NB4 (cell line): ENCODE measurements at regions not wholly inside any gene's neighbourhood (a gene's known extent, or its start where the extent isn't known, plus 50 kb on each side); places are given as distances from the start of the nearest gene placed in this dataset.

ENCODE experiments used
- MYC ChIP-seq: IDR thresholded peaks from 2 replicates; pipeline ENCODE4 v1.6.1; 2011; ENCODE audit warnings: low read depth, low read length
- TF ChIP-seq, protein P1 (sequence below): IDR thresholded peaks from one replicate; pipeline ENCODE4 v1.5.1; 2012; ENCODE audit warnings: low read depth, low read length

DNA sequence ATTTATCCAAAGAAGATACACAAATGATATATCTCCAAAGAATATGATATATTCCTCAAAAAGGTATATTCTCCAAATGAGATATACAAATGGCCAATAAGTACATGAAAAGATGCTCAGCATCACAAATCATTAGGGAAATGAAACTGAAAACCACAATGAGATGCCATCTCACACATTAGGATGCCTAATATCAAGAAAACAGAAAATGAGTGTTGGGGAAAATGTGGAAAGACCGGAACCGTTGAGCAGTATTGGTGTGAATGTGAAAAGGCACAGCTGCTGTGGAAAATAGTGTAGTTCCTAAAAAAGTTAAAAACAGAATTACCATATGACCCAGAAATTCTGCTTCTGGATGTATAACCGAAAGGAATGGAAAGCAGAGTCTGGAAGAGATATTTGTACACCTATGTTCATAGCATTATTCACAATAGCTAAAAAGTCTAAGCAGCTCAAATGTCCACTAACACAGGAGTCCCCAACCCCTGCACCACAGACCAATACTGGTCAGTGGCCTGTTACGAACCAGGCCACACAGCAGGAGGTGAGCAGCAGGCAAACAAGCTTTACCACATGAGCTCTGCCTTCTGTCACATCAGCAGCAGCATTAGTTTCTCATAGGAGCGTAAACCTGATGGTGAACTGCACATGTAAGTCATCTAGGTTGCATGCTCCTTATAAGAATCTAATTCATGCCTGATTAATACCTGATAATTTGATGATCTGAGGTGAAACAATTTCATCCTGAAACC is 291.9 kb downstream of the PCDH20 start:
- TF ChIP-seq, protein P1, sequence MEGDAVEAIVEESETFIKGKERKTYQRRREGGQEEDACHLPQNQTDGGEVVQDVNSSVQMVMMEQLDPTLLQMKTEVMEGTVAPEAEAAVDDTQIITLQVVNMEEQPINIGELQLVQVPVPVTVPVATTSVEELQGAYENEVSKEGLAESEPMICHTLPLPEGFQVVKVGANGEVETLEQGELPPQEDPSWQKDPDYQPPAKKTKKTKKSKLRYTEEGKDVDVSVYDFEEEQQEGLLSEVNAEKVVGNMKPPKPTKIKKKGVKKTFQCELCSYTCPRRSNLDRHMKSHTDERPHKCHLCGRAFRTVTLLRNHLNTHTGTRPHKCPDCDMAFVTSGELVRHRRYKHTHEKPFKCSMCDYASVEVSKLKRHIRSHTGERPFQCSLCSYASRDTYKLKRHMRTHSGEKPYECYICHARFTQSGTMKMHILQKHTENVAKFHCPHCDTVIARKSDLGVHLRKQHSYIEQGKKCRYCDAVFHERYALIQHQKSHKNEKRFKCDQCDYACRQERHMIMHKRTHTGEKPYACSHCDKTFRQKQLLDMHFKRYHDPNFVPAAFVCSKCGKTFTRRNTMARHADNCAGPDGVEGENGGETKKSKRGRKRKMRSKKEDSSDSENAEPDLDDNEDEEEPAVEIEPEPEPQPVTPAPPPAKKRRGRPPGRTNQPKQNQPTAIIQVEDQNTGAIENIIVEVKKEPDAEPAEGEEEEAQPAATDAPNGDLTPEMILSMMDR: no peak
- TF ChIP-seq MYC: no peak
